Activated CD4-positive, CD25-positive, alpha-beta regulatory T cell treated with anti-CD3 and anti-CD28 coated beads, Interleukin-2, amount 50 U/mL, for 24 hours (primary cell): ENCODE measurements at regions not wholly inside any gene's neighbourhood (a gene's known extent, or its start where the extent isn't known, plus 50 kb on each side); places are given as distances from the start of the nearest gene placed in this dataset.

Experiments
- ATAC-seq, 2 donors: fragments of 150-1000 bp; cut with Tn5 transposase; one replicate each; pipeline ENCODE4 v1.10.0; 2021; ENCODE audit warnings: mild to moderate bottlenecking in 1 of 2, moderate library complexity in 1 of 2

GRCh38 chr11:80096736-80097135 is 655.9 kb upstream of the TENM4 start:
- no peak for ATAC-seq

GRCh38 chr11:80086496-80087055 is 645.7 kb upstream of the TENM4 start:
- ATAC-seq: no peak

GRCh38 chr11:80085563-80085962 is 644.7 kb upstream of the TENM4 start:
- no peak for ATAC-seq

DNA sequence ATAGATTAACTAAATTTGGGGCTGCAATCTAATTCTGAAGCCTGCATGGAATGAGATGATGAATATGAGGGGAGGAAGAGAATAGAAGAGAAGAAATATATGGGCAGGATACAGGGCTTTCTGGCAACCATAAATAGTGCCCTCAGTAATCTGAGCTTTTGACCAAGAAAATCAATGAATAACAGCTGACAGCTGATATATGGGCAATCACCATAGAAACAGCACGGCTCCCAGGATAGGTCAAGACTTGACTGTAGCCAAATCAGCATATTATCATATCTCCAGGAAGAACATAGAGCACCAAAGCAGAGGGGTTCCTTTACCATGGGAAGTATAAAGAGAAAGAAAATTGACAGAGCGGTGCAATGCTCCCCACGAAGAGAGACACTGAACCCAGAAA is 643.8 kb upstream of the TENM4 start:
- ATAC-seq: no peak

GRCh38 chr11:80083531-80083951 is 642.7 kb upstream of the TENM4 start:
- no peak for ATAC-seq

DNA sequence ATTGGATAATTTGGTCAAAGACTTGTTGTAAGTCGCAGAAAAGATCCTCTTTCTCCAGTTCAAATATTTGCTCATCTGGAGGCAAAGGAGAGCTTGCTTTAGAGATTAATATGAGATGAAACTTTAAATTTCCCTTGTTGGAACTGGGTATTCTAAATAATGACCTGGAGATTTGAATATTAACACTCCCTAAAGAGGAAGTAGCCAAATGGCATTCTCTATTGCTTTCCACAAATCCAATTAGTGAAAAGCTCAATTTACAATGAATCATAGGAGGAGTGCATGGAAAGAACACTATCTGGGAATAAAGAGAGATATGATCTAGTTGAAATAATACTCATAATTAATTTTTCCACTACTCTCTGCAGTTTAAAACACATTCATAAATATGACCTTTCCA is 641.6 kb upstream of the TENM4 start:
- ATAC-seq: no peak

DNA sequence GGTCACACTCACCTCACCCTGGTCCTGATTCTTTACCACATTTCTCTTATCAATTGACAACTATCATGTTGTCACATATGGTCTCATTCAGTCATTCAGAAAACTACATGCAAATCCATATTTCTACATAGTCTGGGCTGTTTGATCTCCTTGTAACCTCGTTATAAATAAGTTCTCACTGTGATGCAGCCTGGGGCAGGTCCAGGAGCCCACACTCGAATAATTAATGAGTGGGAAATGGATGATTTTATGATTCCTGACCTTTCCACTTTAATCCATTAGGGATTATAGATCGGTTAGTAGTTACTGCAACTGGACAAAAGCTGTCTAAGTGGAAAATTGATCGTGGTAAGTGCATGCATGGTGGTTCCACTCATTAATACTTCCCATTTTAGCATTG is 636.3 kb upstream of the TENM4 start:
- ATAC-seq: no peak

DNA sequence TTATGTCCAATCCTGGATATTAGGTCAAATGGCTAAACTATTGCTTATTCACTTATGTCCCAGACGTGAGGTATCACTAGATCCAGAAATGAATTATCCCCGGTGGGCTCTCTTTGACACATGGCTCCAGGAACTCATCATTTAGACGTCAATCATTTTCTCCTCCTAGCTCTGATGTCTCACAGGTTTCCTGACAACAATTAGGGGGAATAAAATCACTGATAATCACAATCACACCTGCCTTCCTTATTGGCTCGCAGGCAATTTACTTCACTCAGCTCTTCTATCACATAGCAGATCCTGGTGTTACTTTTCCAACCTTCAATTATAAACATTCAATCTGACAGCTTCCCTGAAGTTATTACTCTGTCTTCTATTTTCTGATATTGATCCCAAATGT is 634.0 kb upstream of the TENM4 start:
- no peak for ATAC-seq

GRCh38 chr11:80066291-80066690 is 625.5 kb upstream of the TENM4 start:
- ATAC-seq: no peak

GRCh38 chr11:80065086-80065485 is 624.3 kb upstream of the TENM4 start:
- ATAC-seq: no peak

- ATAC-seq: no peak
These were observed 620.2 kb upstream of the TENM4 start for GRCh38 chr11:80061056-80061455.

DNA sequence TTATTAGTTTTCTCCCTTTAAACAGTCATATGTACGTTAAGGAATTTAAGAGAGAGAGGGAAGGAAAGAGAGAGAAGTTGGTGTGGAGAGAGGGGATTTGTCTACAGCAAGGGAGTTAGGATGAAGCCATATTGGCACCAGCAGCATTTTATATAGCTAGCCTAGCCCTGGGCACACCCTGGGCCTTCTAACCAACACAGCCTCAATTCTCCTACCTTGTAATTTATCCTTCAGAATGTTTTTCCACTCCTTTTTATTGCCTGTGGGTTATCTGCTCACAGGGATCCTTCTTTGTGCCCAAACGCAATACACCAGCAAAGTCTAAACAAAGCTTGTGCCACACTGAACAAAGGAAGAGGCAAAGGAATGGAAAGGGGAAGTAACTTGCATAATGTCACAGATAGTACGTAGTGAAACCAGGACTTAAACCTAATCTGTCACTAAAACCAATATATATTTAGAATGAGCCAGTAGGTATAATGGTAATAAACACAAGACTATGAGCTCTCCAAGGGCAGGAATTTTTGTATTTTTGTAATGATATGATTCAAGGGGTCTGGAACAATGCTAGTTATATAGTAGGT is 613.8 kb upstream of the TENM4 start:
- ATAC-seq: no peak

DNA sequence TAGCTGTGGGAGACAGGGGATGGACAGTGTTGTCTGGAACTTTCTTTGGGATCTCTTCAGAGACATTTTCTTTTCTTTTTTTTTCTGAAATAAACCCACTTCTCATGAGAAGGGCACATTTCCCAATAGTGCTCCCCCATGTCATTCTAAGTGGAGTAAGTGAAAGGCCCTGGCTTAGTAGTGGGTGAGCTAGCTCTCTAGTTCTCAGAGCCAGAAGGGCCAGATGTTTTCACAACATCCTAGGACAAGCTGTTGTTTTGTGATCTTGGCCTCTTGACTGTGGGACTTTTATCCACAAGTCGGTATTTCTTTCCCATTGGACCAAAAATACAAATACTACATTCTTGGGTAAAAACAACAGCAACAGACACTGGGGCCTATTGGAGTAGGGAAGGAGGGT is 607.7 kb upstream of the TENM4 start:
- ATAC-seq: no peak

DNA sequence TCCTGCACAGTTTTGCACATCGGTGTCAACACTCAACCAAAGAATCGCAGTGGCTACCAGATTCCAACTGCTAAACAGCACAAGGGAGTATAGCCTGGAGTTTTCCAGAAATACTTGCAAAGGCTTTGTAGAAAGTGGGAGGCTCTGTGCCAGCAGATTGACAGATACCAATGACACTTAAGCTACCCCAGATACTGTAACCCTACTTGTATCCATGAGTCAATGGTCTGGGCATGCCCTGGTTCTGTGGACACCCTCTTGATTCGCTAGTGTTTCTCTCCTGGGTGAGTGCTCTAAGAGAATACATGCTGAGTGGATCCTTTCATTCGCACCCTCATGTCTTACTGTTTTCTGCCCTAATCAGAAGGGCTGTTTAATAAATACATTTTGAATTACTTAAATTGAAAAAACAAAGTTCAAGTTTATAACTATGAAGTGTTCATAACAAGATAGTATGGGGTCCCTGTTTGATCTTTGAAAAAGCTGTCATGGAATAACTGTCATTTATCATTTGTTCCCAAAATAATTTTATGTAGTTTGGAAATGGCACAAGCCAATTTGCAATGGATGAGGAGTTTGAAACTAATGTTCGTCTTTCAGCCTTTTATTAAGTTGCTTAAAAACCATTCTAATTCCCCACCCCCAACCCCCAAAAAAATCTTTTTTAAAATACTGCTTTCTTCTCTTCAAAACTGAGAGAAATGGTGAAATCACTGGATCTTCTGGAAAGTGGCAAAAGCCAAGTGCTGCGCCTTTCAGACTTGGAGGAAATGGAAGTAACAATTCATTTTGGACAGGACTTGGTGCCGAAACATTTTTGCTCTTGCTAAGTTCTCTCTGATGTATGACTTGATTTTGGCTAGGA is 600.5 kb upstream of the TENM4 start:
- no peak for ATAC-seq

GRCh38 chr11:80034801-80035200 is 594.0 kb upstream of the TENM4 start:
- no peak for ATAC-seq

- no peak for ATAC-seq
These were observed 590.3 kb upstream of the TENM4 start for GRCh38 chr11:80031014-80031600.

- no peak for ATAC-seq
These were observed 588.2 kb upstream of the TENM4 start for GRCh38 chr11:80028998-80029397.

GRCh38 chr11:80024119-80024518 is 583.3 kb upstream of the TENM4 start:
- no peak for ATAC-seq

DNA sequence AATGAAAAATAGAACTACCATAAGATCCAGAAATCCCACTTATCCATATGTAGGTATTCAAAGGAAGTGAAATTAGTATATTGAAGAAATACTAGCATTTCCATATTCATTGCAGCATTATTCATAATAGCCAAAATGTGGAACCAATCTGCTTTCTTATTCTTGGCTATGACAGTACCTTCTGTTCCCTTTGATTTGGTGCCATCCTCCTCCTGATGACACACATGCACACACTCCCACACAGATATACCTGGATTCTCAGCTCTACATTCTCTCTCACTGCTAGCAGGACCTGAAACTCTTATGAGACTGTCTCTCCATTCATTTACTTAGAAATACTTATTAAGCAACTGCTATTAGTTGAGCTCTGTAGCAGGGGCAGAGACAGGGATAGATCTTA is 582.6 kb upstream of the TENM4 start:
- no peak for ATAC-seq

DNA sequence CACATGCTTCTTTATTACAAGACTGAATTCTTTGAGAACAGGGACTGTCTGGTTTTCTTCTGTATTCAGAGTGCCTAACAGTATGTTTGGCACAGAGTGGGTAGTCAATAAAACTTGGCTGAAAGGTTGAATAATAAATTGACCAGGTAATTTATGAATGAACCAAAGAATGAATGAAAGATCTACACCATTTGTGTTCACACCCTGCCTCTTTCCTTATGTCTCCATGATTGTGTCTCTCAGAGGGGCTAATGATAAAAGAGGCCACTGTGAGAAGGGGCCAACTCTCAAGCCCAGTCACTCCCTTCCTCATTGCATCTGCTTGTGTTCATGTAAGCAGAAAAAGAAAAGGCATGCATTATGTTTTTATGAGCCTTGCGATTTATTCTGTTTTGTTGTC is 569.7 kb upstream of the TENM4 start:
- ATAC-seq: no peak

DNA sequence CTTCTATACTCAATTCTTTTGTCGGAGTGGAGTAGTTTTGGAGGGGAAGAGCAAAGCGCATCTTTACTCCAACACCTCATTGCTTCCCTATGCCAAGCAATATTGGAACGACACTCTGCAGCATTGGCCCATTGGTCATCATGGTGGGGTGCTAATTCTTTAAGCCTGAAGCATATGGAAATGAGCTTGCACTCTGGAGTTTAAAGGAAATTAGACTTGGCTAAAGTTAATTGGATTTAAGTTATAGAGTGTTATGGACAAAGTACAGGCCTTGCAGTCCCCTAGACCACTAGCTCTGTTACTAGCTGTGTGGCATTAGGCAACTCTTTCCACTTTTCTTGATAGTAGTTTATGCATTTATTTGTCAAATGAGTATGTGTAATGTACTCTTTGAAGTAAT is 568.3 kb upstream of the TENM4 start:
- no peak for ATAC-seq

GRCh38 chr11:80007616-80008015 is 566.8 kb upstream of the TENM4 start:
- ATAC-seq: no peak

- ATAC-seq: no peak
These were observed 549.3 kb upstream of the TENM4 start for GRCh38 chr11:79990141-79990540.

DNA sequence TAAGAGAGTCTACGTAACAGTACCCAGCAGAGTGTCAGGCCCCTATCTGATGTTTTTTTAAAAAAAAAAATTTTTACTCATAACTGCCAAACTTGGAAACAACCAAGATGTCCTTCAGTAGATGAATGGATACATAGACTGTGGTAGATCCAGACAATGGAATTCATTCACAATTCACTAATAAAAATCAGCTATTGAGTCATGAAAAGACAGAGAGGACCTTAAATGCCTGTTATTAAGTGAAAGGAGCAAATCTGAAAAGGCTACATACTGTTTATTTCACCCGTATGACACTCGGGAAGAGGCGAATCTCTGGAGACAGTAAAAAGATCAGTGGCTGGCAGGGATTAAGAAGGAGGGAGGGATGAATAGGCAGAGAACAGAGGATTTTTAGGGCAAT is 541.4 kb upstream of the TENM4 start:
- ATAC-seq: no peak
